Upper lobe of left lung (tissue), 4 donors: ENCODE measurements at regions not wholly inside any gene's neighbourhood (a gene's known extent, or its start where the extent isn't known, plus 50 kb on each side); places are given as distances from the start of the nearest gene placed in this dataset.

Source experiments
- CTCF ChIP-seq, 6 experiments: fragments of 450-650 bp in 4 of 6; fragments of 200-600 bp in 2 of 6; sonication (generic) in 2 of 6; IDR thresholded peaks; one replicate each; pipeline ENCODE4 v1.5.1; 2016 to 2019; ENCODE audit warnings: antibody characterized with exemption in 6 of 6
- EP300 ChIP-seq, 4 donors: sonication (generic); formaldehyde crosslinking; IDR thresholded peaks; one replicate each; pipeline ENCODE4 v1.5.1; 2017; ENCODE audit warnings: antibody characterized with exemption in 4 of 4, control low read depth in 2 of 4
- POLR2A ChIP-seq, 4 donors: fragments of 450-650 bp; IDR thresholded peaks; one replicate each; pipeline ENCODE4 v1.5.1; 2016 to 2017; ENCODE audit warnings: antibody characterized with exemption in 4 of 4, mild to moderate bottlenecking in 2 of 4

DNA sequence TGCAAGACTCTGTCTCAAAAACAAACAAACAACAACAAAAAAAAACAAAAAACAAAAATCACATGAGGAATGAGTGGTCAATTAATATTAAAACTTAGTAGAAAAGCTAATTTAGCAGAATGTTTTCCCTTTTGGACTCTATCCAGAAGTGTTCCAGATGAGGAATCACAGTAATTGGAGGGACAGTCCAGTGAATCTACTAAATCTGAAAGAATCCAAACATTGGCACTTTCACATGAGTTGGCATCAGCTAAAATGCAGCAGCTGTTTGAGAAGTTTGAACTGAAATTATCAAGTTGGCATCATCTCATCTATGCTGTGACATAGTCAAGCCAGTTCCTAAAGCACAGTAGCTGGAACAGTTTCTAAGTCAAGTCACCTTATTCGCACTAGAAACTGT is 367.8 kb downstream of the PPP1R3A start:
- TF ChIP-seq POLR2A (IDR thresholded peaks at IDR 0.05) (no peak), CTCF (IDR thresholded peaks at IDR 0.05) (no peak), EP300 (IDR thresholded peaks at IDR 0.05) (no peak)
